22Rv1 (cell line): ENCODE measurements at regions not wholly inside any gene's neighbourhood (a gene's known extent, or its start where the extent isn't known, plus 50 kb on each side); places are given as distances from the start of the nearest gene placed in this dataset.

ENCODE experiments used
- ZFX ChIP-seq: fragments of 450-650 bp; IDR thresholded peaks from 2 replicates; pipeline ENCODE4 v1.6.1; 2017; ENCODE audit warnings: antibody characterized with exemption, borderline replicate concordance
- TF ChIP-seq, protein P1 (sequence below): fragments of 450-650 bp; IDR thresholded peaks from 2 replicates; pipeline ENCODE4 v1.5.1; 2017; ENCODE audit warnings: mild to moderate bottlenecking

DNA sequence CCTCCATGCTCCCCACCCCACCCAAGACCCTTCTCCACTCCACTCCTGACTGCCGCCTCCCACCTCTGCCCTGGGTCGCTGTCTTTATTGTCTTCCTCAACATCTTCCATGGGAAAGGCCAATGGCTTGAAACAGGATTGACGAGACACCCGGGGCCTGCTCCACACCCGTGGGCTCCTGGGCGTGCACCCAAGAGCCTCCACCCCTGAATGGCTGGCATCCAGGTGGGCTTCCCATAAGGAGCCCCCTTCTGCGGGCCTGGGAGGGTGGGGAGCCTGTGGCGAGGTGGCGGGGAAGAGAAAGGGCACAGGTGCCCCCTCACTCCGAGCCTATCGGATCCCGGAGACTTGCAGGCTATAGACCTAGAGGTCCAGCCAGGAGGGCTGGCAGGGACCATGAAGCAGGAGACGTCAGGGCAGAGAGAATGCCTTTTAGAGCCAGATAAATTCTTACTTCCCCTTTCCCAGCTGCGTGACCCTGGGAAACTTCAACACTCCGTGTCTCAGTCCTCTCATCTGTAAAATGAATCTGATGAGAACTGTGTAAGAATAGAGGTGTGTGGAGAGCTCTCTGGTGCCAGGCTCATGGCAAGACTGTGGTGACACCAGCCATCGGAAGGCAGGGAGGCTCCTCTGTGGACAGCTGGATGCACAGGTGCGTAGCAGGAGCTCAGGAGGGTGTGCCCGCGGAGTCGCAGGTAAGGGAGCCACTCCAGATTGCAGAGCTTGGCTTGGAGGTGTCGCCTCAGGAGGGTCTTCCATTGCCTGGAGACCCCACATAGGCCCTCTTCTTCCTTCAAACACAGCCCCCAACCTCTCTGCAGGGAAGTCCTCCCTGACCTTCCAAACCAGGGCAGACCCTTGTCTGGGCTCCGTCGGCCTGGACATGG lies 53.9 kb downstream of the SMIM38 start:
- TF ChIP-seq, protein P1, sequence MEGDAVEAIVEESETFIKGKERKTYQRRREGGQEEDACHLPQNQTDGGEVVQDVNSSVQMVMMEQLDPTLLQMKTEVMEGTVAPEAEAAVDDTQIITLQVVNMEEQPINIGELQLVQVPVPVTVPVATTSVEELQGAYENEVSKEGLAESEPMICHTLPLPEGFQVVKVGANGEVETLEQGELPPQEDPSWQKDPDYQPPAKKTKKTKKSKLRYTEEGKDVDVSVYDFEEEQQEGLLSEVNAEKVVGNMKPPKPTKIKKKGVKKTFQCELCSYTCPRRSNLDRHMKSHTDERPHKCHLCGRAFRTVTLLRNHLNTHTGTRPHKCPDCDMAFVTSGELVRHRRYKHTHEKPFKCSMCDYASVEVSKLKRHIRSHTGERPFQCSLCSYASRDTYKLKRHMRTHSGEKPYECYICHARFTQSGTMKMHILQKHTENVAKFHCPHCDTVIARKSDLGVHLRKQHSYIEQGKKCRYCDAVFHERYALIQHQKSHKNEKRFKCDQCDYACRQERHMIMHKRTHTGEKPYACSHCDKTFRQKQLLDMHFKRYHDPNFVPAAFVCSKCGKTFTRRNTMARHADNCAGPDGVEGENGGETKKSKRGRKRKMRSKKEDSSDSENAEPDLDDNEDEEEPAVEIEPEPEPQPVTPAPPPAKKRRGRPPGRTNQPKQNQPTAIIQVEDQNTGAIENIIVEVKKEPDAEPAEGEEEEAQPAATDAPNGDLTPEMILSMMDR, result no peak
- no peak for TF ChIP-seq ZFX
